ENCODE measurements at regions not wholly inside any gene's neighbourhood (a gene's known extent, or its start where the extent isn't known, plus 50 kb on each side); places are given as distances from the start of the nearest gene placed in this dataset.

DNA sequence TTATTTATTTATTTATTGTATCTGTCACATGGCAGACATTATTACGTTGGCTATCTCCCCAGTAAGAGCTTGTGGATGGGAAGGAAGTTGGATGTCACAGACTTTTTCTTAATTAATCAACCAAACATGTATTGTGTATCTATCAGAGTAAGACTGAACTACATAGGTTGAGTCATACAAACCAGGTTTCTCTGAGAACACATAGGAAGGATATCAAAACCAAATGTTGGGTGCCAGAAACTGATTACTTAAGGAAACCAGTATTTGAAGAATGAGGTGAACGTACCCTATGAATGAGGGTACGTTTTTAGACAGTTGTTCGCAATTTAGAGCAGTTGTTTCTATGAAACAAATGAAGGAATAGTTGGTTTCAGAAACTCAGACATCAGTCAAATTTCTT lies 136.4 kb downstream of the SLC17A6 start:
- no peak for TF ChIP-seq ISL1 (CRISPR knock-in tag; IDR thresholded peaks at IDR 0.05)
- TF ChIP-seq OSR1 (CRISPR knock-in tag; IDR thresholded peaks at IDR 0.05): no peak
- TF ChIP-seq GLIS3 (CRISPR knock-in tag; IDR thresholded peaks at IDR 0.05): no peak
- TF ChIP-seq, protein P1, sequence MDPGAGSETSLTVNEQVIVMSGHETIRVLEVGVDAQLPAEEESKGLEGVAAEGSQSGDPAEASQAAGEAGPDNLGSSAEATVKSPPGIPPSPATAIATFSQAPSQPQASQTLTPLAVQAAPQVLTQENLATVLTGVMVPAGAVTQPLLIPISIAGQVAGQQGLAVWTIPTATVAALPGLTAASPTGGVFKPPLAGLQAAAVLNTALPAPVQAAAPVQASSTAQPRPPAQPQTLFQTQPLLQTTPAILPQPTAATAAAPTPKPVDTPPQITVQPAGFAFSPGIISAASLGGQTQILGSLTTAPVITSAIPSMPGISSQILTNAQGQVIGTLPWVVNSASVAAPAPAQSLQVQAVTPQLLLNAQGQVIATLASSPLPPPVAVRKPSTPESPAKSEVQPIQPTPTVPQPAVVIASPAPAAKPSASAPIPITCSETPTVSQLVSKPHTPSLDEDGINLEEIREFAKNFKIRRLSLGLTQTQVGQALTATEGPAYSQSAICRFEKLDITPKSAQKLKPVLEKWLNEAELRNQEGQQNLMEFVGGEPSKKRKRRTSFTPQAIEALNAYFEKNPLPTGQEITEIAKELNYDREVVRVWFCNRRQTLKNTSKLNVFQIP (CRISPR knock-in tag; IDR thresholded peaks at IDR 0.05; ENCODE audit: borderline replicate concordance, low read depth): no peak
- TF ChIP-seq, protein P2, sequence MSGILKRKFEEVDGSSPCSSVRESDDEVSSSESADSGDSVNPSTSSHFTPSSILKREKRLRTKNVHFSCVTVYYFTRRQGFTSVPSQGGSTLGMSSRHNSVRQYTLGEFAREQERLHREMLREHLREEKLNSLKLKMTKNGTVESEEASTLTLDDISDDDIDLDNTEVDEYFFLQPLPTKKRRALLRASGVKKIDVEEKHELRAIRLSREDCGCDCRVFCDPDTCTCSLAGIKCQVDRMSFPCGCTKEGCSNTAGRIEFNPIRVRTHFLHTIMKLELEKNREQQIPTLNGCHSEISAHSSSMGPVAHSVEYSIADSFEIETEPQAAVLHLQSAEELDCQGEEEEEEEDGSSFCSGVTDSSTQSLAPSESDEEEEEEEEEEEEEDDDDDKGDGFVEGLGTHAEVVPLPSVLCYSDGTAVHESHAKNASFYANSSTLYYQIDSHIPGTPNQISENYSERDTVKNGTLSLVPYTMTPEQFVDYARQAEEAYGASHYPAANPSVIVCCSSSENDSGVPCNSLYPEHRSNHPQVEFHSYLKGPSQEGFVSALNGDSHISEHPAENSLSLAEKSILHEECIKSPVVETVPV (CRISPR knock-in tag; IDR thresholded peaks at IDR 0.05): no peak
- no peak for ATAC-seq

DNA sequence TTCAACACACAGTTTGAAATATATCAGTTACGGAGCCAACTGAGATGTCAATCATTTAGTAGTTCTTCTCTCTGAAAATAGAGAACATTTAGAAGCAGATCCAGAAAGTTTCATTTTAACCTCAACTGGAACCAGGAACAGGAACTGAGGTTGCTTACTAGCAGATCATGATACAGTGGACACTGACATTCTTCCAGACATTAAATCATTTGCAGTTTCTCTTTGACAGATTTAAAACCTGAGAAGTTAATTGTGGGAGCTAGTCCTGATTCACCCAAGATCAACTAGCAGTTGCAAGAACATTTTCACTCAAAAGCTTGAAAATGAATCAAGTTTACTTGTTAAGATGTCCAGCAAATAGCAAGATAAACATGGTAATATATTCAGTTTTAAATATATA lies 135.4 kb downstream of the SLC17A6 start:
- TF ChIP-seq PPARA (CRISPR knock-in tag; IDR thresholded peaks at IDR 0.05; ENCODE audit: borderline replicate concordance): no peak
- no peak for TF ChIP-seq BACH2 (CRISPR knock-in tag; IDR thresholded peaks at IDR 0.05; ENCODE audit: borderline replicate concordance)
- TF ChIP-seq TCF4 (CRISPR knock-in tag; IDR thresholded peaks at IDR 0.05; ENCODE audit: borderline replicate concordance): no peak
- TF ChIP-seq ZFP3 (CRISPR knock-in tag; IDR thresholded peaks at IDR 0.05): no peak
- no peak for TF ChIP-seq ISL1 (CRISPR knock-in tag; IDR thresholded peaks at IDR 0.05)
- no peak for TF ChIP-seq ZC3H10 (CRISPR knock-in tag; IDR thresholded peaks at IDR 0.05)
- TF ChIP-seq, protein P3, sequence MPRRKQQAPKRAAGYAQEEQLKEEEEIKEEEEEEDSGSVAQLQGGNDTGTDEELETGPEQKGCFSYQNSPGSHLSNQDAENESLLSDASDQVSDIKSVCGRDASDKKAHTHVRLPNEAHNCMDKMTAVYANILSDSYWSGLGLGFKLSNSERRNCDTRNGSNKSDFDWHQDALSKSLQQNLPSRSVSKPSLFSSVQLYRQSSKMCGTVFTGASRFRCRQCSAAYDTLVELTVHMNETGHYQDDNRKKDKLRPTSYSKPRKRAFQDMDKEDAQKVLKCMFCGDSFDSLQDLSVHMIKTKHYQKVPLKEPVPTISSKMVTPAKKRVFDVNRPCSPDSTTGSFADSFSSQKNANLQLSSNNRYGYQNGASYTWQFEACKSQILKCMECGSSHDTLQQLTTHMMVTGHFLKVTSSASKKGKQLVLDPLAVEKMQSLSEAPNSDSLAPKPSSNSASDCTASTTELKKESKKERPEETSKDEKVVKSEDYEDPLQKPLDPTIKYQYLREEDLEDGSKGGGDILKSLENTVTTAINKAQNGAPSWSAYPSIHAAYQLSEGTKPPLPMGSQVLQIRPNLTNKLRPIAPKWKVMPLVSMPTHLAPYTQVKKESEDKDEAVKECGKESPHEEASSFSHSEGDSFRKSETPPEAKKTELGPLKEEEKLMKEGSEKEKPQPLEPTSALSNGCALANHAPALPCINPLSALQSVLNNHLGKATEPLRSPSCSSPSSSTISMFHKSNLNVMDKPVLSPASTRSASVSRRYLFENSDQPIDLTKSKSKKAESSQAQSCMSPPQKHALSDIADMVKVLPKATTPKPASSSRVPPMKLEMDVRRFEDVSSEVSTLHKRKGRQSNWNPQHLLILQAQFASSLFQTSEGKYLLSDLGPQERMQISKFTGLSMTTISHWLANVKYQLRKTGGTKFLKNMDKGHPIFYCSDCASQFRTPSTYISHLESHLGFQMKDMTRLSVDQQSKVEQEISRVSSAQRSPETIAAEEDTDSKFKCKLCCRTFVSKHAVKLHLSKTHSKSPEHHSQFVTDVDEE (CRISPR knock-in tag; IDR thresholded peaks at IDR 0.05): no peak
- no peak for TF ChIP-seq ZNF70 (CRISPR knock-in tag; IDR thresholded peaks at IDR 0.05)
- no peak for TF ChIP-seq OSR1 (CRISPR knock-in tag; IDR thresholded peaks at IDR 0.05)
- no peak for TF ChIP-seq ZNF565 (CRISPR knock-in tag; conservative IDR thresholded peaks at IDR 0.05; ENCODE audit: low read depth)
- TF ChIP-seq, protein P4, sequence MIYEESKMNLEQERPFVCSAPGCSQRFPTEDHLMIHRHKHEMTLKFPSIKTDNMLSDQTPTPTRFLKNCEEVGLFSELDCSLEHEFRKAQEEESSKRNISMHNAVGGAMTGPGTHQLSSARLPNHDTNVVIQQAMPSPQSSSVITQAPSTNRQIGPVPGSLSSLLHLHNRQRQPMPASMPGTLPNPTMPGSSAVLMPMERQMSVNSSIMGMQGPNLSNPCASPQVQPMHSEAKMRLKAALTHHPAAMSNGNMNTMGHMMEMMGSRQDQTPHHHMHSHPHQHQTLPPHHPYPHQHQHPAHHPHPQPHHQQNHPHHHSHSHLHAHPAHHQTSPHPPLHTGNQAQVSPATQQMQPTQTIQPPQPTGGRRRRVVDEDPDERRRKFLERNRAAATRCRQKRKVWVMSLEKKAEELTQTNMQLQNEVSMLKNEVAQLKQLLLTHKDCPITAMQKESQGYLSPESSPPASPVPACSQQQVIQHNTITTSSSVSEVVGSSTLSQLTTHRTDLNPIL (CRISPR knock-in tag; IDR thresholded peaks at IDR 0.05; ENCODE audit: low read depth): no peak
- ATAC-seq: no peak

DNA sequence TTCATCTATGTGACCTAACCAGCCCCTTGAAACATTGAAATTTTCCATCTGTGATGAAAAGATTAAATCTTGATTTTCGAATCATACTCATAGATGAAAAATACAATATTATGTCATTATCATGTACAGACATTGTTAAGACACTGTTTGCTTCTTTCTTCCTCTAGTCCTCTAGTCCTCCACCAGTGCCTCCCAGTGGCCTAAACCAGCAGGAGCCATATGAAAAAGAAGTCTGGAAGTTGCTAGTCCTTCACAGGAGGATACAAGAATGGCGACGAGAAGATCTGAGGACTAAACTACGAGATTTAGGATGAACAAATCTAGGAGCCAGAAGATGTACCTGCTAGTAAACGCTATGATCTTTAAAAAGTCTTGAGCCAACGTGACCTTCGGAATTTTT lies 134.1 kb downstream of the SLC17A6 start:
- ATAC-seq: no peak
- TF ChIP-seq ZC3H10 (CRISPR knock-in tag; IDR thresholded peaks at IDR 0.05) (no peak), ZNF70 (CRISPR knock-in tag; IDR thresholded peaks at IDR 0.05) (no peak), RARB (CRISPR knock-in tag; IDR thresholded peaks at IDR 0.05) (no peak), ARNTL (CRISPR knock-in tag; IDR thresholded peaks at IDR 0.05; ENCODE audit: borderline replicate concordance, low read depth) (no peak), SNAI2 (CRISPR knock-in tag; IDR thresholded peaks at IDR 0.05) (no peak), TCF4 (CRISPR knock-in tag; IDR thresholded peaks at IDR 0.05; ENCODE audit: borderline replicate concordance) (no peak), TOX (CRISPR knock-in tag; IDR thresholded peaks at IDR 0.05; ENCODE audit: borderline replicate concordance) (no peak), OSR1 (CRISPR knock-in tag; IDR thresholded peaks at IDR 0.05) (no peak)
- TF ChIP-seq, protein P1 (CRISPR knock-in tag; IDR thresholded peaks at IDR 0.05; ENCODE audit: borderline replicate concordance, low read depth): no peak

DNA sequence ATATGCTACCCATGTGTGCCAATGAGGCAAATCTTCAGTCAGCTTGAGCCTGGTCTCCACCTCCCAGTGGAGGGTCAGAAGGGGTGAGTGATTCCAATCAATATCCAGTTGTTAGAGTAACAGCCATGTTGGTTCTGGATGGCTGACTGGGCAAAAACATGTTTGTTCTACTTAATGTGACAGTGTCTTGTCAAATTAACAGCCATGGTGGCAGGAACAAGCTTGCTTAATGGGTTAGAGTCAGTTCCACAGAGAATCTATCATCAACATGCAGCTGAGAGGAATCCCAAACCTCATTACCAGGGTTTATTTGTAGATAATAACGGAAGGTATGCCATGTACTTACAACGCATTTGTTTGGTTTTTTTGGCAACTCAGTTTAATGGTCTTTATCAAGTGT lies 133.2 kb downstream of the SLC17A6 start:
- no peak for TF ChIP-seq ZNF8 (CRISPR knock-in tag; IDR thresholded peaks at IDR 0.05)
- TF ChIP-seq, protein P4 (CRISPR knock-in tag; IDR thresholded peaks at IDR 0.05; ENCODE audit: low read depth): no peak
- no peak for TF ChIP-seq TCF4 (CRISPR knock-in tag; IDR thresholded peaks at IDR 0.05; ENCODE audit: borderline replicate concordance)
- TF ChIP-seq ZNF70 (CRISPR knock-in tag; IDR thresholded peaks at IDR 0.05): no peak
- TF ChIP-seq ESRRG (CRISPR knock-in tag; IDR thresholded peaks at IDR 0.05): no peak
- TF ChIP-seq BACH2 (CRISPR knock-in tag; IDR thresholded peaks at IDR 0.05; ENCODE audit: borderline replicate concordance): no peak
- TF ChIP-seq RARB (CRISPR knock-in tag; IDR thresholded peaks at IDR 0.05): no peak
- TF ChIP-seq ZFP30 (CRISPR knock-in tag; IDR thresholded peaks at IDR 0.05): no peak
- TF ChIP-seq, protein P5, sequence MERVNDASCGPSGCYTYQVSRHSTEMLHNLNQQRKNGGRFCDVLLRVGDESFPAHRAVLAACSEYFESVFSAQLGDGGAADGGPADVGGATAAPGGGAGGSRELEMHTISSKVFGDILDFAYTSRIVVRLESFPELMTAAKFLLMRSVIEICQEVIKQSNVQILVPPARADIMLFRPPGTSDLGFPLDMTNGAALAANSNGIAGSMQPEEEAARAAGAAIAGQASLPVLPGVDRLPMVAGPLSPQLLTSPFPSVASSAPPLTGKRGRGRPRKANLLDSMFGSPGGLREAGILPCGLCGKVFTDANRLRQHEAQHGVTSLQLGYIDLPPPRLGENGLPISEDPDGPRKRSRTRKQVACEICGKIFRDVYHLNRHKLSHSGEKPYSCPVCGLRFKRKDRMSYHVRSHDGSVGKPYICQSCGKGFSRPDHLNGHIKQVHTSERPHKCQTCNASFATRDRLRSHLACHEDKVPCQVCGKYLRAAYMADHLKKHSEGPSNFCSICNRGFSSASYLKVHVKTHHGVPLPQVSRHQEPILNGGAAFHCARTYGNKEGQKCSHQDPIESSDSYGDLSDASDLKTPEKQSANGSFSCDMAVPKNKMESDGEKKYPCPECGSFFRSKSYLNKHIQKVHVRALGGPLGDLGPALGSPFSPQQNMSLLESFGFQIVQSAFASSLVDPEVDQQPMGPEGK (CRISPR knock-in tag; IDR thresholded peaks at IDR 0.05; ENCODE audit: borderline replicate concordance): no peak
- no peak for TF ChIP-seq ZNF565 (CRISPR knock-in tag; conservative IDR thresholded peaks at IDR 0.05; ENCODE audit: low read depth)
- no peak for TF ChIP-seq ZC3H10 (CRISPR knock-in tag; IDR thresholded peaks at IDR 0.05)
- TF ChIP-seq GLIS3 (CRISPR knock-in tag; IDR thresholded peaks at IDR 0.05): no peak
- TF ChIP-seq PPARA (CRISPR knock-in tag; IDR thresholded peaks at IDR 0.05; ENCODE audit: borderline replicate concordance): no peak
- TF ChIP-seq ZFP3 (CRISPR knock-in tag; IDR thresholded peaks at IDR 0.05): no peak
- TF ChIP-seq SNAI2 (CRISPR knock-in tag; IDR thresholded peaks at IDR 0.05): no peak
- ATAC-seq: no peak

Data from SK-N-SH treated with all-trans-retinoic acid at 6 μM for 48 hours (cell line).